PC-3 (cell line): ENCODE measurements at regions not wholly inside any gene's neighbourhood (a gene's known extent, or its start where the extent isn't known, plus 50 kb on each side); places are given as distances from the start of the nearest gene placed in this dataset.
"Not testable (repeated sequence)": the region's sequence is repeated elsewhere in the genome, so short reads cannot be mapped to it uniquely, and the experiment has no call there.

ENCODE experiments used
- ATAC-seq: fragments of 200-7000 bp; cut with Tn5 transposase; 2 replicates; pipeline ENCODE4 v1.9.1; 2020; ENCODE audit warnings: mild to moderate bottlenecking, moderate library complexity
- BruUV-seq: library from RNA; stranded (reverse); fragments of 400-500 nt; replicated peaks from 2 replicates; lab custom pipeline; 2021; lab: Mats Ljungman, UMichigan
- CTCF ChIA-PET: fragments of 300-600 bp; sonication (Branson Sonifier 250); formaldehyde crosslinking; loops from one replicate; lab custom pipeline; 2022; ENCODE audit warnings: antibody characterized with exemption; lab: Charles Lee
- POLR2A ChIA-PET: fragments of 300-600 bp; sonication (Branson Sonifier 250); formaldehyde crosslinking; loops from one replicate; lab custom pipeline; 2022; ENCODE audit warnings: antibody characterized with exemption; ENCODE audit not compliant: unreplicated experiment; lab: Charles Lee
- DNase-seq: peaks from one replicate; pipeline ENCODE4 v3.0.0-alpha.2; 2015
- H2AFZ ChIP-seq: fragments of 300-600 bp; sonication (generic); 2 replicates; pipeline ENCODE4 v1.6.0; 2016; ENCODE audit warnings: antibody characterized with exemption, low read length
- H3F3A ChIP-seq: fragments of 300-600 bp; sonication (generic); one replicate; pipeline ENCODE4 v1.6.0; 2017; ENCODE audit warnings: antibody characterized with exemption, low read length, control low read depth, mild to moderate bottlenecking; ENCODE audit not compliant: unreplicated experiment
- H3K27ac ChIP-seq: fragments of 300-600 bp; sonication (generic); 2 replicates; pipeline ENCODE4 v1.5.1; 2016; ENCODE audit warnings: mild to moderate bottlenecking, low read length
- H3K27me3 ChIP-seq: fragments of 300-600 bp; sonication (generic); 2 replicates; pipeline ENCODE4 v1.6.1; 2016; ENCODE audit warnings: low read length, mixed read lengths
- H3K36me3 ChIP-seq: fragments of 300-600 bp; sonication (generic); 2 replicates; pipeline ENCODE4 v1.6.1; 2016; ENCODE audit warnings: low read depth, mixed run types, low read length, mixed read lengths
- H3K4me1 ChIP-seq: fragments of 300-600 bp; sonication (generic); 2 replicates; pipeline ENCODE4 v1.5.1; 2016; ENCODE audit warnings: low read length; ENCODE audit not compliant: insufficient read depth
- H3K4me2 ChIP-seq: fragments of 300-600 bp; sonication (generic); 2 replicates; pipeline ENCODE4 v1.6.0; 2016; ENCODE audit warnings: low read length
- H3K4me3 ChIP-seq: fragments of 300-600 bp; sonication (generic); 2 replicates; pipeline ENCODE4 v1.5.1; 2016; ENCODE audit warnings: mild to moderate bottlenecking, low read length, mixed read lengths
- H3K79me2 ChIP-seq: fragments of 300-600 bp; sonication (generic); 2 replicates; pipeline ENCODE4 v1.6.1; 2017; ENCODE audit warnings: low read length, mixed read lengths
- H3K9ac ChIP-seq: fragments of 300-600 bp; sonication (generic); 2 replicates; pipeline ENCODE4 v1.6.0; 2016; ENCODE audit warnings: mild to moderate bottlenecking, low read length
- H3K9me2 ChIP-seq: fragments of 300-600 bp; sonication (generic); replicated peaks from 2 replicates; pipeline ENCODE4 v1.6.1; 2016; ENCODE audit warnings: mixed run types, low read length, mixed read lengths
- H3K9me3 ChIP-seq: fragments of 300-600 bp; sonication (generic); 2 replicates; pipeline ENCODE4 v1.6.1; 2016; ENCODE audit warnings: low read length, mixed read lengths
- H4K20me1 ChIP-seq: fragments of 300-600 bp; sonication (generic); 2 replicates; pipeline ENCODE4 v1.6.1; 2016; ENCODE audit warnings: low read length, mixed read lengths
- CTCF ChIP-seq: fragments of 300-600 bp; sonication (generic); conservative IDR thresholded peaks from 2 replicates; pipeline ENCODE4 v1.5.1; 2017; ENCODE audit warnings: antibody characterized with exemption, low read depth, mild to moderate bottlenecking, low read length
- EZH2 ChIP-seq: fragments of 300-600 bp; sonication (generic); IDR thresholded peaks from one replicate; pipeline ENCODE4 v1.6.1; 2017; ENCODE audit warnings: antibody characterized with exemption, mild to moderate bottlenecking, low read length; ENCODE audit not compliant: unreplicated experiment
- EZH2phosphoT487 ChIP-seq: fragments of 300-600 bp; sonication (generic); IDR thresholded peaks from 2 replicates; pipeline ENCODE4 v1.6.1; 2018; ENCODE audit warnings: mild to moderate bottlenecking, antibody characterized with exemption, low read length, borderline replicate concordance
- intact Hi-C: fragments of 100-400 bp; cut with micrococcal nuclease; formaldehyde crosslinking; loops from 2 replicates; pipeline ENCODE4 v1.9.0; 2023

- no peak overlapping the region for H3K4me2 ChIP-seq
- H3K4me3 ChIP-seq = no peak overlapping the region
- no peaks in the 10 kb centered on the region for H3K27me3 ChIP-seq
- no peak for DNase-seq
- H3F3A ChIP-seq = no peaks in the 10 kb centered on the region
- H3K9ac ChIP-seq = no peak overlapping the region
- intact Hi-C loops = no loop called here
- ChIA-PET CTCF (no interaction called here), POLR2A (no interaction called here)
- no peaks in the 10 kb centered on the region for H3K9me3 ChIP-seq
- ATAC-seq = no peak
- H2AFZ ChIP-seq = no peak overlapping the region
- no peaks in the 10 kb centered on the region for H3K79me2 ChIP-seq
- no peak overlapping the region for H3K27ac ChIP-seq
- no peaks in the 10 kb centered on the region for H3K4me1 ChIP-seq
- H3K9me2 ChIP-seq = no peaks in the 10 kb centered on the region
- BruUV-seq = no TSS peak
- no peaks in the 10 kb centered on the region for H4K20me1 ChIP-seq
- no peak for TF ChIP-seq CTCF
- TF ChIP-seq EZH2phosphoT487 = no peak
- TF ChIP-seq EZH2 = no peak
- H3K36me3 ChIP-seq = no peaks in the 10 kb centered on the region
Measured at GRCh38 chr3:68504201-68504600, 428.1 kb downstream of the TAFA4 start.

- H4K20me1 ChIP-seq, CTCF ChIA-PET, intact Hi-C loops: not testable (repeated sequence)
Measured at GRCh38 chr3:68485845-68486244, 446.5 kb downstream of the TAFA4 start.

GRCh38 chr3:68485051-68485450 lies 447.3 kb downstream of the TAFA4 start:
- POLR2A ChIA-PET = no interaction called here
- no peak for ATAC-seq
- H4K20me1 ChIP-seq = no peaks in the 10 kb centered on the region
- H3K27ac ChIP-seq = no peak overlapping the region
- no TSS peak for BruUV-seq
- no peaks in the 10 kb centered on the region for H3F3A ChIP-seq
- H3K79me2 ChIP-seq = no peaks in the 10 kb centered on the region
- no peaks in the 10 kb centered on the region for H3K4me1 ChIP-seq
- H3K4me3 ChIP-seq = no peak overlapping the region
- TF ChIP-seq EZH2phosphoT487 = no peak
- TF ChIP-seq CTCF = no peak
- no peak for TF ChIP-seq EZH2
- no peak overlapping the region for H2AFZ ChIP-seq
- H3K9me3 ChIP-seq = no peaks in the 10 kb centered on the region
- no peaks in the 10 kb centered on the region for H3K9me2 ChIP-seq
- DNase-seq = no peak
- intact Hi-C loops = no loop called here
- no peak overlapping the region for H3K4me2 ChIP-seq
- H3K27me3 ChIP-seq = no peaks in the 10 kb centered on the region
- no peak overlapping the region for H3K9ac ChIP-seq
- no peaks in the 10 kb centered on the region for H3K36me3 ChIP-seq
- CTCF ChIA-PET = no interaction called here

More at GRCh38 chr3:68485845-68486244, 446.5 kb downstream of the TAFA4 start:
- H3K79me2 ChIP-seq, H3K4me3 ChIP-seq, BruUV-seq, H3K27me3 ChIP-seq, DNase-seq, H3K27ac ChIP-seq, H3K4me1 ChIP-seq, POLR2A ChIA-PET, H3K9me3 ChIP-seq, H3K9me2 ChIP-seq, H3K36me3 ChIP-seq, H3F3A ChIP-seq, H3K9ac ChIP-seq, ATAC-seq, H3K4me2 ChIP-seq, H2AFZ ChIP-seq: not testable (repeated sequence)
